HG03280 (cell line): ENCODE measurements at regions not wholly inside any gene's neighbourhood (a gene's known extent, or its start where the extent isn't known, plus 50 kb on each side); places are given as distances from the start of the nearest gene placed in this dataset.
"Not testable (repeated sequence)": the region's sequence is repeated elsewhere in the genome, so short reads cannot be mapped to it uniquely, and the experiment has no call there.

Experiments
- ATAC-seq: cut with Tn5 transposase; IDR thresholded peaks from one replicate; pipeline ENCODE4 v1.9.1; 2021; ENCODE audit warnings: mild to moderate bottlenecking, moderate library complexity; ENCODE audit not compliant: unreplicated experiment

GRCh38 chr4:12140864-12141263 is 712.2 kb upstream of the HS3ST1 start:
- ATAC-seq, result no peak

GRCh38 chr4:12139296-12139695 is 710.6 kb upstream of the HS3ST1 start:
- ATAC-seq, result no peak

- ATAC-seq, result no peak
Measured at GRCh38 chr4:12138488-12138887, 709.8 kb upstream of the HS3ST1 start.

- no peak for ATAC-seq
Measured at GRCh38 chr4:12137575-12137974, 708.9 kb upstream of the HS3ST1 start.

GRCh38 chr4:12126474-12126873 is 697.8 kb upstream of the HS3ST1 start:
- ATAC-seq, result no peak

- no peak for ATAC-seq
Measured at GRCh38 chr4:12124138-12124537, 695.4 kb upstream of the HS3ST1 start.

- ATAC-seq, result no peak
Measured at GRCh38 chr4:12123707-12124106, 695.0 kb upstream of the HS3ST1 start.

GRCh38 chr4:12122316-12122715 is 693.6 kb upstream of the HS3ST1 start:
- ATAC-seq, result no peak

- no peak for ATAC-seq
Measured at GRCh38 chr4:12120968-12121367, 692.3 kb upstream of the HS3ST1 start.

- ATAC-seq, result peak; percentile 79
Measured at GRCh38 chr4:12118651-12119213, 690.0 kb upstream of the HS3ST1 start.

GRCh38 chr4:12116009-12116552 is 687.4 kb upstream of the HS3ST1 start:
- ATAC-seq, result no peak

- ATAC-seq, result no peak
Measured at GRCh38 chr4:12110627-12111026, 681.9 kb upstream of the HS3ST1 start.

- not testable (repeated sequence) for ATAC-seq
Measured at GRCh38 chr4:12109056-12109455, 680.4 kb upstream of the HS3ST1 start.

GRCh38 chr4:12105519-12105918 is 676.8 kb upstream of the HS3ST1 start:
- no peak for ATAC-seq

GRCh38 chr4:12089920-12090319 is 661.2 kb upstream of the HS3ST1 start:
- ATAC-seq, result not testable (repeated sequence)

GRCh38 chr4:12084690-12085089 is 656.0 kb upstream of the HS3ST1 start:
- ATAC-seq, result no peak

- ATAC-seq, result no peak
Measured at GRCh38 chr4:12071316-12071715, 642.6 kb upstream of the HS3ST1 start.

- no peak for ATAC-seq
Measured at GRCh38 chr4:12053966-12054365, 625.3 kb upstream of the HS3ST1 start.

GRCh38 chr4:12053556-12053955 is 624.9 kb upstream of the HS3ST1 start:
- ATAC-seq, result no peak

GRCh38 chr4:12050357-12050756 is 621.7 kb upstream of the HS3ST1 start:
- no peak for ATAC-seq

GRCh38 chr4:12042818-12043217 is 614.1 kb upstream of the HS3ST1 start:
- ATAC-seq, result no peak

- ATAC-seq, result no peak
Measured at GRCh38 chr4:12041828-12042227, 613.1 kb upstream of the HS3ST1 start.

- ATAC-seq, result no peak
Measured at GRCh38 chr4:12036450-12036849, 607.8 kb upstream of the HS3ST1 start.
